Myocyte (in vitro differentiated cells): ENCODE measurements at regions not wholly inside any gene's neighbourhood (a gene's known extent, or its start where the extent isn't known, plus 50 kb on each side); places are given as distances from the start of the nearest gene placed in this dataset.

Source experiments
- DNase-seq: peaks from one replicate; pipeline ENCODE4 v3.0.0-alpha.2; 2012; ENCODE audit warnings: low read depth

DNA sequence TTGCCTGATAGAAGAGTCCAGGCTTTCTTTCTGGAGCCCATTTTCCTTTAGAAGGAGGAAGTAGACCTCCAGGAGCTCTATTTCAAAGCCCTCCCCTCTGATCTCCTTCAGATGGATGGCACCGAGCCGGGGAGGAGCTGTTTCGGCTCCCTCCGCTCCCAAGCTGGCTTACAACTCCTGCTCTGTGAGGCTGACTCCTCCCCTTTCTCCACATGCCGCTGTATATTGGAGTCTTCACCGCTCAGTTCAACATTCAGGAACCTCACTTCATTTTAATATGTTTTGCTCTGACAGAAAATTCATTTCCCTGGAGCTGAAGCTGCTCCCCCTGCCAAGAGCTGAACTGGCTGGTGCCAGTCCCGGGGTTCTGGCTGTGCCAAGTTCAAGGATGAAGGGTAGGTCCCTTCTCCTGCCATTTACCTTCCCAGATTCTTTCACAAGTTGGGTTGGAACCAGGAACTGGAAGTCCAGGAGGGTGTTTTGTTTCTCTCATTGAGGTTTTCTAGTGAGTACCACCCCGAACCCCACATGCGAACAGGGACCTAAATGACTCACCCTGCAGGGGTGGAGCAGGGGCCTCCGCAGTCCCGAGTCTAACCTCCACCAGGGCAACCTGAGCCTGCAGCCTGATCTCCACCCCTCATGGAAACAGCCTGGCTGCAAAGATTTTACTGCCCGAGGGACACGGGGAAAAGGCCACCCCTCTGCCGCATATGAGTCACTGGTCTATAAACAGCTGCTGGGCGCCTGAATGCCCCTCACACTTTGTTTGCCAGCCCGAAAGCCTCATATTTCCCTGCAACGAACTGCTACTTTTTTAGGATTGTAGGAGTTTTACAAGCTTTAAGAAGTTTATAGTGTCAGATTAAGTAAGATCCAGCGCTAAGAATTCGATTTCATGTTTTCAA is 68.6 kb upstream of the FOXA2 start:
- peak; percentile 55 for DNase-seq

DNA sequence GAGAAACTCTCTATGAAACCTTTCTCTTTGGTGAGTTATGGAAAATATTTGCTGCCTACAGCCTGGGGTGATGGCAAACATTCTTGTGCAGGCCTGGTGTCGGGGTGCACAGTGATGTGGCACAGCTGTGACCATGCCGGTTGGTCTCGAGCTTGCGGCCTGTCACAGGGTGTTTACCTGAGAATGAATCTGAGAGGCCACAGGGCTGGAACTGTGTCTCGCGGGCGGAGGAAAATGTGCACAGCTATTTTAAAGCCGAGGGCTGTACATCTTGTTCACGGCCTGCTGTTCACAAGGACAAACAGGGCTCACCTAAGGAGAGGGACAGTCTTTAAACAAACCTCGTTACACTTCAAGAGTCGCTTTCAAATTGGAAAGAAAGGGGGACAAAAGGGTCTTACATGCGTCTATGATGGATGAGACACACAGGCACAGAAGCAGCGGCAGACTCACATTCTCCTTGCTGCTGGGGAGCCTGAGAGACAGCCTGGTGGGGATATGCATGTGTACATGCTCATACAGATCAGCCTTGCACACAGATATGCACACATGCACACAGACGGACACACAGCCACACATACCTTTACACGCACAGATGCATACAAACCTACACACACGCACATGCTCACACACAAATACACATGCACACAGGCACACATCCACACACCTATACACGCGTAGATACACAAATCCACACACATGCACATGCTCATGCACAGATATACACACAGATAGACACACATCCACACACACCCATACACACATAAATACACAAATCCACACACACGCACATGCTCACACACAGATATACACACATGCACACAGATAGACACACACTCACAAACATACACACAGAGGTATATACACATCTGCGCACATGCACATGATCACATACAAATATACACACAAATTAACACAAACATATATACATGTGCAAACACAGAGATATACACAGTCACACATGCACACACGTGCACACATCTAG is 69.6 kb upstream of the FOXA2 start:
- DNase-seq, result no peak

DNA sequence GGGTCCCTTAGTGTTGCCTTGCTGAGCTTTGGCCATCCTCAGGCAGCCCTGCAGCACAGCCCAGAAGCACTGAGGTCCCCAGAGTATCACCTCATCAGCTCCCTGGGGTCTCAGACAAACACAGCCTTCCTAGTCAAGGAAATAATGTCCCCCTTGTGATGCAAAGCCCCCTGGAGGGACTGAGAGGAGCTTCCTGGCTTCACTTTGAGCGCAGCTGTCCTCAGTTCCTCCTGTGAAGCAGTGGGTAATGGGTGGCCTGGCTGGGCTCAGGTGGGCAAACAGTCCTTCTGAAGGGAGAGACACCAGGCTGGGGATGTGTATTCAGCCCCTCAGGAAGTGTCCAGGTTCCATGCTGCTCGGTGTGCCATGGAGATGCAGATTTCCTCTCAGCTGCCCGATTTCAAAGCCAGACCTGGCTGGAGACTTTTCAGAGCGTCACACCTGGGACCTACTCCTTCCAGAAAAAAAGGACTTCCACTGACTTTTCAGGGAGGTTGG is 79.2 kb upstream of the FOXA2 start:
- no peak for DNase-seq

DNA sequence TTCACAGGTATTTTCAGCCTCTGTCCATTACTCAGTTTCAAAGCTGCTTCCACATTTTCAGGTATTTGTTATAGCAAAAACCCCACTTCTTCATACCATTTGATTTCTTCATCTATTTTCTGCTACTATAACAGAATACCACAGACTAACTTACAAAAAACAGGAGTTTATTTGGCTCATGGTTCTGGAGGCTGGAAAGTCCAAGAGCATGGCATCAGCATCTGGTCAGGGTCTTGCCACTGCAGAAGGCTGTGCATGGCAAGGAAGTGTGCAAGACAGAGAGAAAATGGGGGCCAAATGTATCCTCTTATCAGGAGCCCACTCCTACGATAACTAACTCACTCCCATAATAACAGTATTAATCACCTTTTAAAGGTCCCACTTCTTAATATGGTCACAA is 82.8 kb upstream of the FOXA2 start:
- DNase-seq, result no peak

DNA sequence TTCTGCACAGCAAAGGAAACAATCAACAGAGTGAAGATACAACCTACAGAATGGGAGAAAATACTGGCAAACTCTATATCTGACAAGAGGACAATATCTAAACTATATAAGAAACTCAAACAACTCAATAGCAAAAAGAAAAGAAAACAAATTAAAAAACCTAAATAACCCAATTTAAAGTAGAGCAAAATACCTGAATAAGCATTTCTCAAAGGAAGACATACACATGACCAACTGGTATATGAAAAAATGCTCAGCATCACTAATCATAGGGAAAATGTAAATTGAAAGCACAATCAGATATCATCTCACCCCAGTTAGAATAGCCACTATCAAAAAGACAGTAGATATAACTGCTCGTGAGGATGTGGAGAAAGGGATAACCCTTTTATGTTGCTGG is 87.8 kb upstream of the FOXA2 start:
- DNase-seq, result no peak

DNA sequence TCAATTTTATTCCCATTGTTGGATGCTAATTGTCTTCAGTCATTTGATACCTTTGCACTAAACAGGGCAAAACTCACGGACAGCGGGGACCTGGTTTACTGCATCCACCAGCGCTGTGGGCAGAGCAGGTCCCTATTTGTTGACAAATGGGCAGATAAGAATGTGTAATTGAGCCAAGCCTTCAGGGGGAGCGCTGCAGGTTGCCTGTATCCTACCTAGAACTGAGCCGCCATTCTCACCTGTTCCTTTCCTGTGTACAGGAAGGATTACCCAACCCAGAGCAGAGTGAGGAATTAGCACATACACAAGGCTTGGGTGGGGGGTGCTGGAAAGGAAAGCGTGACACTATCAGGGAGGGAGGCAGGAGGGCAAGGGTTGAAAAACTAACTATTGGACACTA is 89.1 kb upstream of the FOXA2 start:
- no peak for DNase-seq

DNA sequence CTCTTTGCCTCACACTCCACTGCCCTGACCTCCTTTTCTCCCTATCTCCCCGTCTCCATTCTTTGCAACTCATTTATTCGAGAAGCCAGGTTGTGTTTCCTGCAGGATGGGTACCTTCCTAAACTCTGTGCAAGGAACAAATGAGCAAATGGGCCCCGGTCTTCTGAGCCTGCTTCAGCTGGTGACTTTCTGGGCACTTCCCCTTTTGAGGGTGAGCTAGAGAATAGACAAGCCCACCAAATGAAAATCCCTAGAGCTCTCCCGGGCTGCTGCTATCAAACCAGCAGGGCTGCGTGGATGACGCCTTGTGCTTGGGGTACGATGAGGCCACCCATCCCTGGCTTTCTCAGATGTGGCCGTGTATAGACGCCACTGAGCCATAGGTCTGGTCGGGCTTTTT is 91.0 kb upstream of the FOXA2 start:
- DNase-seq, result no peak

DNA sequence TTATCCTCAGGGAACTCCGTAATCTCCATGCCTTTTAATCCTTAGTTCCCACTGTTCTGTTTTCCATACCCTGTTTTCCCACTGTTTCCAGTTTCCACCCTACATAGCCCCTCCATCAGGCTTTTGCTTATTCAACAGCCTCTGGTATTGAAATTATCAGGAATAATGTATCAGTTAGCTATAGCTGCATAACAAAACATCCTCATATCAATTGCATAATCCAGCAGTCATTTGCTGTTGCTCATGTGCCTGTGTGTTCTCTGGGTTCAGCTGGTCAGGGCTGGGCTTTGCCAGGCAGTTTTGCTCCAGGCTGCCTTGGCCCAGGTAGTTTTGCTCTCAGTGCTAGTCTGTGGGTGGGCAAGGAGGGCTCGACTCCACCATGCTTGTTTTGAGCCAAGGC is 94.3 kb upstream of the FOXA2 start:
- no peak for DNase-seq

DNA sequence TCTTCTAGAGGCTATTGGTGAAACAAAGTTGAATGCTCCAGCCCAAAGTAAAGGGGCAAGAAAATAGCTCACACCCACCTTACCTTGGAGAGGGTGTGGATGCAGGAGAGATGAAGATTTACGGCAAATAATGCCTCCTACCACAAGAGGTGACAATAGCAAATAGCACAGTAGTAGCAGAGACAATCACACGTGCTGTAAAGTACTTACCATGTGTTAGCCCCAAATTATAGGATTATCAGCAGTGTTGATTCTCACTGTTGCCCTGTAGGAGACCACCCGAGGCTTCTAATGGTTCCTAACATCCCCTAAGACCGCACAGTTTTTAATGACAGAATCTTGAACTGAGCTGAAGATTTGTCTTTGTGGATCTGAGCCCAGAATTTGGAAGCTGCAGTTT is 94.8 kb upstream of the FOXA2 start:
- DNase-seq, result no peak

DNA sequence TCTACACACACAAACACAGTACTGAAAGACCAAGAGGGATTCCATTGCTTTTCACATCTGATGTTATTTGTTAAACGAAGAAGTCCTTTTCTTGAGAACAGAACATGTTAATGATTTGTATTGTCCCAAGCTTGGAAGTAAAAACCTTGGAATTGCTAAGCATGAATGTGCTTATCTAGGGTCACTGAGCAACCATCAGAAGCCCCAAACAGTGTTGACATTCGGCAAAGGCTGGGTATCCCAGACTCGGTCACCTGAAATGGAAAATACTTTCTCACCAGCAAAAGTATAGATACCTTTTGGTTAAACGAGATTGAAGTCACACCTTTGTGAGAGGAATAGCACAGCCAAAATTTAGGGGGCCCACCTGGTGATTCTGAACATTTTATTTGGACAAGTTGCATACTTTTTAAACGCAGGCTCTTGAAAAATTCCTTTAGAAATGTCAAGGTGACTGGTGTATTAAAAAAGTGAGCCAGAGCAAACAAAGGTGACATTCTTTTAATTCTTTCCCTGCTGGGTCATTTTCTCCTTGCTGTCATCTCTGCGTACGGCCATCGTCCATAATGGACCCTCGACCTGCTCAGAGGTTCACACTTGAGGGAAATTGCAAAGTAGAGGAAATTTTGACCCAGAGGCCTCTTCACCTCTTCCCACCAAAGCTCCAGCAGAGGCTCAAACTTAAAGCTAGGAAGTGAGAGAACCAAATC is 95.8 kb upstream of the FOXA2 start:
- no peak for DNase-seq

DNA sequence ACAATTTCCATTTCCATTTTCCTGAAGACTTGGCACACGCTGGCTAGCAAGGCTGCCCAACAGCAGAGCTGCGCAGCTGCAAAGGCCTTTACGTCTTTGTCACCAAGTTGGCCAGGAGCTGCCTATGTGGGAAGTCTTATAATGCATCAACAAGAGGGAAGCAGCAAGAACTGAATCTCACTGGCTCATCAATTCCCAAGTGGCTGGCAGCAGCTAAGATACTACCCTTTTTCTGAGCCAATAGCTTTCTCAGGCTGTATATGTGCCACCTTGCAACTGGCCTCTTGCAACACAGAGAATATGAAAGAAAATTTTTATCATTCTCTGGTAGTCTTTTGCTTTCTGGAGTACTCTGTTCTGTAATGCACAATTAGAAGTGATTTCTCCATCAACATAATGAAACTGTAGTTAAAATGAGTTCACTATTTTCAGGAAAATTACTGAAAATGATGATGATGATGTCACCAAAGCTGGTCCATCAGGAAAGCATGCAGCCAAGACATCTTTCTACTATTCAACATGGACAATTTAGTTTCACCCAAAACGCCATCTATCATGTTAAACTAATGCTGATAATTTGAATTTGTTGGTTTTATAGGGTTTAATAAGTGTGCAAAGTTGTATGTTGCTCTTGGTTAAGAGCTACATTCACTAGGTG is 97.3 kb upstream of the FOXA2 start:
- DNase-seq, result no peak

DNA sequence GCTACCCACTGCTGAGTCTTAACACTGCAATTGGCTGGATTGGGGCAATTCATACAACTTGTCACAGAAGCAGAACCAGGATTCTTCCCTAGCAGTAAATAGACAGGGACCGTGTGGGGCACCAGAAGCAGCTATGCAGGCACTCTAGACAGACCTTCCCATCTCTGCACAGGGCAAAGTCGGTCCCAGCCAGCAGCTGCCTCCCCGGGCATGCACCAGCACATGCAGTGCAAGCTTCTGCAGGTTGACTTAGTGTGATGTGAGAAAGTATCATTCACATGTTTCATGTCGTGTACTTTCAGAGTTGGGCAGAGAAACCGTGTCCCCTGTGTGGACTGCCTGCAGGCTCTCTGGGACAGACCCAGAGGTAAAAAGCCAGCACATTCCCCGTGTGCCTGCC is 98.0 kb upstream of the FOXA2 start:
- no peak for DNase-seq

DNA sequence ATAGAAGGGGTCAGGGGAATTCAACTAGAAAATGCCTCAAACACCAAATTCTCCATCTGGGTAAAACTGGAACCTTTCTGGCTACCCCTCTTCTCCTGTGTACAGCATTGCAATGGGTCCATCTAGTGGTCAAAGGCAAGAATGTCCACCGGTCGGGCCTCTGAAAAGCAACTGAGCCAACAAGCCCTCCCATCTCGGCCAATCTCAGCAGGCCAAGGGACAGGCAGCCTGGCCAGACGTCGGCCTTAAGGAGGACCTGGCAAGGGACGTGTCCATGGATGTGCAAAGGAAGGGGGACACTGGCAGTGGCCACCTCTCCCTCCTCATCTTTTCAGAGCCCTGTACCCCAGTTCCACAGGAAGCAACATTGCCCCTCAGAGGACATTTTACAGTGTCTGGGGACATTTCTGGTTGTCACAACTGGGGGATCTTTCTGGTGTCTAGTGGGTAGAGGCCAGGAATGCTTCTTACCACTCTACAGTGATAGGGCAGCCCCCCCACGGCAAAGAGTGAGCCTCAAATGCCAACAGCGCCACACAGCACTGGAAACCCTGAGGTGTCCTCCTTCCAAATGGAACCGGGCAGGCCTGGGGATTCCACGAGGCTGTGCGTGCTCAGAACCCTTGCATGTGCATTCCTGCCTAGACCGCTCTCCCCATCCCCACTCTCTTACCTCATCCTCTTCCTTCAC is 99.8 kb upstream of the FOXA2 start:
- DNase-seq, result peak; percentile 80

DNA sequence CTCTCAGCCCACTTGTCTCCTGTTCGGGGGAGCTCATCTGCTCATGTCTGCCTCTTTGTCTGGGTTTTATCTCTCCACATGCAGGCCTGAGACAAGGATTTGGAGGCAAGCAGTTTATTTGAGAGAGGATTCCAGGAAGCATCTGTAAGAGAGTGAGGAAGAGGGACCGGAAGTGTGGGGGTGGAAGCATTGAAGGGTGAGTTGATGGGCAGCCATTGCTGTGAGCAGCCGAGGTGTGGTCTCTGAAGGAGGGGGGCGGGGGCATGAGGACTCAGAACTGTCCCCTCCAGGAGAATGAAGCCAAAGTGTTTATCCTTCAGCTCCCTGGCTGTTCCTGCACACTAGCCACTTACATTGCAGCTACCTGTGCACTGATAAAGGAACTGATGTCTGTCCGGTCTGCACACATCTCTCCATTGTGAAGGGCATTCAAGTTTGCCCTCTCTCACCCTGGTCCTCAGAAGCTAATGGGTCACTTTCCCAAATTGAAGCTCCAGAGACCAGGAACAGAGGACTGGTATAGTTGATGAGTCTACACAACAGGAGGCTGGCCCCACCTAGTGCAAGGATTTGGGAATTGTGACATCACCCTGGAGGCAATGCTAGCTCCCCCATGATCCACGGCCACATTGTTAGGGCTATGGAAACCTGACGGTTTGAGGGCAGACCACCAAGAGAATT is 100.5 kb upstream of the FOXA2 start:
- no peak for DNase-seq

DNA sequence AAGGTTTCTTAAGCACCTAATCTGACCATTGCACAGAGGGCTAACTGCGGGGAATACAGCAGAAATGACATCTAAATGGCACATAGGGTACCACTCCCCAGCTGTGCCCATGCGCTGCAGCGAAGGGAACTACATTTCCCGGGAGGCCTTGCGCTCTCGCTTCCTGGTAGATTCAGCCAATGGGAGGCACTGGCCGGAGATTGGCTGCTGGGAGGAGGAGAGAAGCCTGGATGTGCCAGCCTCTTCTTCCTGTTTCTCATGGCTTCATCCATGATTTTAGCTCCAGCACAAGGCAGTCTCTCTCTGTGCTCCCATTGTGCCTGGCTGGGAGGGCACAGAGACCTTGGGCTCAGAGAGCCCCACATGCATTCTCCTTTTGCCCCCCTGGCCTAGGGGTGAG is 101.7 kb upstream of the FOXA2 start:
- peak; percentile 62 for DNase-seq

DNA sequence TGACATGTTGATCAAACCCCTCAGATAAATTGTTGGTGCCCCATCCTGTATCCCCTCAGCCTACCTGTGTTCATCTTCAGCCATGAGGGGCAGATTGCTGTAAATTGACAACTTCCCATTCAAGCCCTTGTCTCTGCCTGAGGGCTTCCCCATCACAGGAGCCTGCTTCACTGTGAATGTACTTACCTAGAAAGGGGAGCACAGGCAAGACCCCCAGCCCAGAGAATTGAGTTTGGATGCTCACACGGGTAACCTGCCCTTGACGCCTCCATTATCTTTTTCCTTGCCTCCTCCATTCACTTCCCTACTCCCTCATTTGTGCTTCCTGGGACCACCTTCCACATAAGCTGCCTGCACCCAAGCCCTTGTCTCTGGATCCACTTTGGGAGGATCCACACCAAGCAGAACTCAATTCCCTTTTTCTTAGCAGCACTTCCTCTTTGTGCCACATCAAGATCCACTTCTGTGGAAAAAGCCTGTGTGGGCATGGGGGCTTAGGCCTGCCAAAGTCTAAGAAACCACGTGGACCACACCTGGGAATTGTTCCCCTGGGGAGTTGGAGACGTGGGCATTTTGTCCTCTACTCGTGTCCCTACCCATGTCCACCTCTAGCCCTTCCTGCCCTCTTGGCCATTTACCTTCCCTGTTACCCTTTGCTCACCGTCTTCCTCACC is 103.4 kb upstream of the FOXA2 start:
- DNase-seq, result no peak

DNA sequence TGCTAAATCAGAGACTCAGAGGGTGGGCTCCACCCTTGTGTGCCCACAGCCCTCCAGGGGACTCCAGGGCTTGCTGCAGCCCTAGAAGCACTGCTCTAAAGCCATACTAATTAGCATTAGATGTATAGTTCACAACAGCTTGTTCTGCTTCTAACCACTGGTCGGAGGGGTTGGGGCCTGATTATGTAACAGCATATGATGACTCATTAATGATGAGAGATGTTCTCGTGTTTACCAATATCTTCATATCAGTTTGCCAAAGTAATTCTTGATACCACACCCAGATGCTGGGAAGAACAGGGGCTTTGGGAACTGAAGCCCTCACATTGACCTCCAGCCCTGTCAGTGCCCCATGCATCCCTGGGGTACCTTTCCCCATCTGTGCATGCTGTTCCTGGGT is 104.1 kb upstream of the FOXA2 start:
- DNase-seq, result no peak

DNA sequence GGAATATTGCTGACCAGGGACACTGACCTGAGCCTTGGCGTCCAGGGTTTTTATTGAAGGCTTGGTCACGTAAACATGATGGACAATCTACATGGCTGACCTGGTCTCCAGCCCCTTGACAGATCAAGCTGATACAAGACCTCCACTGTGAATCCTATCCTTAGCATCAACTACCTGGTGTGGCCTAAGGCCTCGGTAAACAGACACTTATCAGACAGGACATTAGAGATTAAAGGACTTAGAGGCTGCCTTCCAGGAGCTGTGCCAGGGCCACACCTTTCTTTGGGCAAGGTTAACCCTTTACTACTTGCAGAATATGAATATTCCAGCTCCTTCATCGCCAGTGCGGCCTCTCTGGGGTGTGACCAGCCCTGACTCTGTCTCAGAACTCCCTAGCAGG is 104.9 kb upstream of the FOXA2 start:
- DNase-seq, result no peak

DNA sequence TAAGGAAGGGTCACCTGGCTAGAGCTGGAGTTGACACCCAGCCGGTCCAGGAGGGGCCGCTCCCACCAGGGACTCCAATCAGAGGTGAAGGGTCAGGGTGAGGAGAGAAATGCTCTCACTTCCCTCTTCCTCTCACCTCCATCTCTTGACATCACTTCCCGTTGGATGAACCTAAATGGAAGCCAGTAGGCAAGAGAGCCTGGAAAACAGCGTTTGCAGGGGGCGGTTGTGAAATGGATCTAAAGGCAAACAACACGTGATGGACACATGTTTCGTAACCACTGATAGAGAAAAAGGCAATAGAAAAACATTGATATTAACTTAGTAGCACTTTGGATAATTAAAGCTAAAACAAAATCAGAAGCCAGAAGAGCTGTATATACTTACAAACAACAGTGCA is 105.6 kb upstream of the FOXA2 start:
- no peak for DNase-seq
